CD4-positive, alpha-beta T cell treated with Interleukin-6 at 100 ng/mL for 8 hours (primary cell): ENCODE measurements at regions not wholly inside any gene's neighbourhood (a gene's known extent, or its start where the extent isn't known, plus 50 kb on each side); places are given as distances from the start of the nearest gene placed in this dataset.

Experiments used
- DNase-seq: peaks from one replicate; pipeline ENCODE4 v3.0.0-alpha.2; 2020; ENCODE audit warnings: mixed read lengths, low spot score

- DNase-seq = no peak
These were observed 106.8 kb upstream of the C1orf21 start for GRCh38 chr1:184279911-184280458.

GRCh38 chr1:184283999-184284398 is 102.8 kb upstream of the C1orf21 start:
- DNase-seq = no peak

GRCh38 chr1:184284900-184285299 is 101.9 kb upstream of the C1orf21 start:
- DNase-seq = no peak

- no peak for DNase-seq
These were observed 101.3 kb upstream of the C1orf21 start for GRCh38 chr1:184285401-184286087.

GRCh38 chr1:184287001-184287400 is 99.8 kb upstream of the C1orf21 start:
- no peak for DNase-seq

GRCh38 chr1:184289825-184290550 is 96.8 kb upstream of the C1orf21 start:
- DNase-seq = no peak

- DNase-seq = no peak
These were observed 95.1 kb upstream of the C1orf21 start for GRCh38 chr1:184291701-184292100.

GRCh38 chr1:184292101-184292500 is 94.7 kb upstream of the C1orf21 start:
- DNase-seq = no peak

GRCh38 chr1:184294101-184294500 is 92.7 kb upstream of the C1orf21 start:
- DNase-seq = no peak

GRCh38 chr1:184296466-184297243 is 90.2 kb upstream of the C1orf21 start:
- no peak for DNase-seq

- DNase-seq = no peak
These were observed 89.5 kb upstream of the C1orf21 start for GRCh38 chr1:184297244-184297750.

- DNase-seq = no peak
These were observed 88.1 kb upstream of the C1orf21 start for GRCh38 chr1:184298440-184299405.

- no peak for DNase-seq
These were observed 87.4 kb upstream of the C1orf21 start for GRCh38 chr1:184299406-184299790.

- no peak for DNase-seq
These were observed 87.0 kb upstream of the C1orf21 start for GRCh38 chr1:184299796-184300195.

- DNase-seq = no peak
These were observed 86.4 kb upstream of the C1orf21 start for GRCh38 chr1:184300446-184300845.

- DNase-seq = no peak
These were observed 85.6 kb upstream of the C1orf21 start for GRCh38 chr1:184301227-184301626.

- DNase-seq = no peak
These were observed 84.5 kb upstream of the C1orf21 start for GRCh38 chr1:184302346-184302745.

- DNase-seq = no peak
These were observed 76.5 kb upstream of the C1orf21 start for GRCh38 chr1:184310157-184310819.

GRCh38 chr1:184311580-184311979 is 75.2 kb upstream of the C1orf21 start:
- no peak for DNase-seq

GRCh38 chr1:184315254-184315653 is 71.6 kb upstream of the C1orf21 start:
- DNase-seq = no peak

- DNase-seq = no peak
These were observed 67.0 kb upstream of the C1orf21 start for GRCh38 chr1:184319879-184320278.
